Fibroblast of the aortic adventitia (primary cell): ENCODE measurements at regions not wholly inside any gene's neighbourhood (a gene's known extent, or its start where the extent isn't known, plus 50 kb on each side); places are given as distances from the start of the nearest gene placed in this dataset.
A peak's percentile ranks its signal among the peaks of the same experiment; 100 is the strongest.

ENCODE experiments used
- DNase-seq: peaks from one replicate; pipeline ENCODE4 v3.0.0-alpha.2; 2010; ENCODE audit warnings: low read depth
- H3K4me3 ChIP-seq: 2 replicates; pipeline ENCODE4 v1.5.1; 2011; ENCODE audit warnings: low read depth, mild to moderate bottlenecking, control low read depth, low read length, moderate library complexity
- TF ChIP-seq, protein P1 (sequence below): IDR thresholded peaks from 2 replicates; pipeline ENCODE4 v1.5.1; 2011; ENCODE audit warnings: mild to moderate bottlenecking, low read length, control low read depth, inconsistent platforms; ENCODE audit not compliant: insufficient read depth

DNA sequence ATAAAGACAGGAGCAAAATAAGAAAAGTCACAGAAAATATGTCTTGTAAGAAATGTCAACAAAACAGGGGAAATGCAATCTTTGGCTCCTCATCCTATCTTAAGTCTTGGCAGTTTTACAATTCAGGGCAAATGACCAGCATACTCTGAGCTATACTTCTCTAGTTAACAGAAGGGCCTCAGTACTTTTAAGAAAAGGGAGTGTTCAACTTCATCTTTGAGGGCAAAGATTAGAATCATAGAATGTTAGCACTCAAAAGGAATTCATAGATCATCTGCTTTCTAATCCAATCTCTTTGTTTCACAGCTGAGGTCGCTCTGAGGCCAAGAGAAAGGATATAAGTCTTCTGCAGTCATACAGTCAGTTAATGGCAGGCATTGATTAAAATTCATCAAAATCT, 174.0 kb upstream of the NT5C1B start:
- H3K4me3 ChIP-seq = no peak overlapping the region
- TF ChIP-seq, protein P1, sequence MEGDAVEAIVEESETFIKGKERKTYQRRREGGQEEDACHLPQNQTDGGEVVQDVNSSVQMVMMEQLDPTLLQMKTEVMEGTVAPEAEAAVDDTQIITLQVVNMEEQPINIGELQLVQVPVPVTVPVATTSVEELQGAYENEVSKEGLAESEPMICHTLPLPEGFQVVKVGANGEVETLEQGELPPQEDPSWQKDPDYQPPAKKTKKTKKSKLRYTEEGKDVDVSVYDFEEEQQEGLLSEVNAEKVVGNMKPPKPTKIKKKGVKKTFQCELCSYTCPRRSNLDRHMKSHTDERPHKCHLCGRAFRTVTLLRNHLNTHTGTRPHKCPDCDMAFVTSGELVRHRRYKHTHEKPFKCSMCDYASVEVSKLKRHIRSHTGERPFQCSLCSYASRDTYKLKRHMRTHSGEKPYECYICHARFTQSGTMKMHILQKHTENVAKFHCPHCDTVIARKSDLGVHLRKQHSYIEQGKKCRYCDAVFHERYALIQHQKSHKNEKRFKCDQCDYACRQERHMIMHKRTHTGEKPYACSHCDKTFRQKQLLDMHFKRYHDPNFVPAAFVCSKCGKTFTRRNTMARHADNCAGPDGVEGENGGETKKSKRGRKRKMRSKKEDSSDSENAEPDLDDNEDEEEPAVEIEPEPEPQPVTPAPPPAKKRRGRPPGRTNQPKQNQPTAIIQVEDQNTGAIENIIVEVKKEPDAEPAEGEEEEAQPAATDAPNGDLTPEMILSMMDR = no peak
- peak; percentile 72 for DNase-seq

DNA sequence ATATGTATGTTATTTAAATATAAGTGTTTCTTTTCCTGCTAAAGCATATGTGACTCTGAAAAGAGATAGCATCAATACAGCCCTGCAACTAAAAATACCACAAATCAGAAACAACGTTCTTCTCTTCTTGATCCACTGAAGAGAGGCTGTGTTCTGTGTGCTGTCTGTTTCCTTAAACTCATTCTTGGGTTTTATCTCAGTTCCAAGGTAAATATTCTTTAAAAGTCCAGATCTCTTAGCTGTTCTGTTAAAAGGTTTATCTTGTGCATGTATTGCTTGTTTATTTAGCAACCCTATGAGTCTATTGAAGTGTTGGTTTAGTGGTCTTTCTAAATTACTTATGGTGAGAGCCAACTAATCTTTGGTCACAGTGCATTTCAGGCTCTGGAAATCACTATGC, 173.3 kb upstream of the NT5C1B start:
- TF ChIP-seq, protein P1 = no peak
- peak; percentile 41 for DNase-seq
- H3K4me3 ChIP-seq = no peak overlapping the region

DNA sequence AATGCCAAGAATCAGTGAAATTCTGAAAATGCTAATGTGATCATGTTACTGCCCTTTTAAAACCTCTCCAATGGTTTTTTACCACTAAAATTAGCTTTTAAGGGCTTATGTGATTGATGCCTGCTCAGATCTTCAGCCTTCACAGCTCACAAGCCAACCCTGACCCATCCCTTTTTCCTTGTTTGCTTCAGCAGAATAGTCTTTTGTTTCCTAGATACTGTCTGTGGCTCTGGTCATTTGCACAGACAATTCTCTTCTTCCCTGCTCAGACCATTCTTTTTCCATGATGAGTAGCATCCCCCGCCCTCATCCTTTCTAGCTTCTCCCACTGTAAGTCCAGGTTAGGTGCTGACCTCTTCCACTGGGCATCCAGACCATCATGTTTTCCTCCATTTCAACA, 164.9 kb upstream of the NT5C1B start:
- no peak for DNase-seq
- TF ChIP-seq, protein P1 = no peak
- no peak overlapping the region for H3K4me3 ChIP-seq

DNA sequence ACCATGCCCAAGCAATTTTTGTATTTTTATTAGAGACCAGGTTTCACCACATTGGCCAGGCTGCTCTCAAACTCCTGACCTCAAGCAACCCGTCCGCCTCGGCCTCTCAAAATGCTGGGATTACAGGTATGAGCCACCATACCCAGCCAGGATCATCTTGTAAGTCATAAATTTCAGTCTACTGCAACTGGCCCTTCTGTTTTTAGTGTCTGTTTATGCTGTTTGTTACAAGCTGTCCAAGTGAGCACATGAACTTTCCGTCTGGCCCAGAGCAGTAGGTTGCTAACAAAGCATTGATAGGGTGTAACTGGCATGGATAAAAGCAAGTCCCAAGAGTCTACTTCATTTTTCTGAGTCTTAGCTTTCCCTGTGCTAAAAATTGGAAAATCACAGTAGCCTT, 164.4 kb upstream of the NT5C1B start:
- DNase-seq = no peak
- TF ChIP-seq, protein P1 = no peak
- no peak overlapping the region for H3K4me3 ChIP-seq

DNA sequence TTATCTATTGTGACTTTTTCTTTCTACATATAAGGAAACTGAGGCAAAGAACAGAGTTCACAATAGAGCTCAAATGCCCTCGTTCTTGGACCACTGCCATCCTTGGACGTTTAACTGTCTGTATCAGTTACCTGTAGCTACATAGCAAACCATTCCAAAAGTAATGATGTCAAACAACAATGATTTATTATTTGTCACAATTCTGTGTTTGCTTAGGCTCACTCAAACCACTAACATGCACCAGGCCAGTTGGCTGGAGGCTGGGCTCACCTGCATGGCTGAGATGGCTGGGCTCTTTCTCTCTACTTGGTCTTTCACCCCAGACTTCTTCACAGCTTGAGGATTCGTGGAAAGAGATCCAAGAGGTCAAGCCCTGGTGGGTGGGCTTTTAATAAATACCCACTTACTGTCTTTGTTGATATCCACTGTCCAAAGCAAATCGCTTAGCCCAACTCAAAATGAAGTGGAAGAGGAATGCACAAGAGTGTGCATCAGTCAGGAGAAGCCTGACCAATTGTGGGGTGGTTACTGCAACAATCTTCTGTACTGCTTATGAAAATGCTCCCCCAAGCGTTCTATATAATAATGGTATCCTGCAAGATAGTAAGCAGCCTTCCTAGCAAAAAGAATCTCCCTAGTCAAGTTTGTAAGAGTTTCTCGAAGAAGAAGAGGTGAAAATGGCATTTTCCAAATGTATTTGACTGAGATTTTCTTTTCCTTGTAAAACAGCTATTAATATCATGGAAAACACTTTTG, 163.5 kb upstream of the NT5C1B start:
- no peak overlapping the region for H3K4me3 ChIP-seq
- DNase-seq = peak; percentile 62
- TF ChIP-seq, protein P1 = peak; percentile 30

DNA sequence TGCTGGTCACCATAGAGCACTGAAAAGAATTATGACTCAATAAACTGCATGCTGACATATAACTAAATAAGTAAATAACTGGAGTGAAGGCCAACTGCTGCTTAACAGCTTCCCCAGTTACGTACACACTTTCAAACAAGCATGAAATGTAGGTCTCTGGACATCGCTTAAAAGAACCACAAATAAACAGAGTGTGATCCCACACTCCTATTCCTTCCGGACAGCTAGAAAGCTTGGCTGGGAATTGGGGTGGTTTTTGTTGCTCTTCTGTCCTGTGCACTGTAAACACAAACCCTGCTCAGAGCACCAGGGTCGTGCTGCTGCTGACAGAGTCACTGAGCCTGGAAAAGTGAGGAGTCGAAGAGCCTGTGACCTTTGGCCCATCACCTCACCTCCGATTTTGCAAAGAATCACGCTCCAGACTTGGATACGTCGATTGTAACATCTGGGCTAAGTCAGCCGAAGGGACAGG, 162.7 kb upstream of the NT5C1B start:
- H3K4me3 ChIP-seq = no peak overlapping the region
- peak; percentile 37 for DNase-seq
- TF ChIP-seq, protein P1 = no peak
